NAMALWA (cell line): ENCODE measurements at regions not wholly inside any gene's neighbourhood (a gene's known extent, or its start where the extent isn't known, plus 50 kb on each side); places are given as distances from the start of the nearest gene placed in this dataset.

Experiments used
- DNase-seq: peaks from one replicate; pipeline ENCODE4 v3.0.0-alpha.2; 2015; ENCODE audit warnings: low spot score

DNA sequence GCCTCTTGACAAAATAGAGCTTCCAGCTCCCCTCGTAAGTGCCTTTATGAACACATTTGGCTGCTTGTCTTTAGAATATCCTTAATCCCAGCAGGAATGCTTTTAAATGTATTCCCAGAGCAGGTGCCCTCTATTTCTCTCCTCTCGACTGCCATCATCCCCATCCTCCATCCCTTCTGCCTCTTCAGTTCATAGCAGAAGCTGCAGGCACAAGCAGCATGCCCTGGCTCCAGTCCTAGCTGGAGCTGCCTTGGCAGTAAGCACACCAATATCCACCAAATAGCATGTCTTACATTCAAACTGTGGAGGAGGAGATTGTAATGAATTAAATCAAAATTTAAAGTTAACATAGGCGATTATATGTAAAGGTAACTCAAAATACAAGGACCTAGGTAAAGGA is 891.3 kb upstream of the SLC39A10 start:
- no peak for DNase-seq

- no peak for DNase-seq
Measured at GRCh38 chr2:194750926-194751325, 906.1 kb upstream of the SLC39A10 start.

GRCh38 chr2:194745557-194746146 is 911.4 kb upstream of the SLC39A10 start:
- no peak for DNase-seq

- DNase-seq: no peak
Measured at GRCh38 chr2:194742706-194743105, 914.3 kb upstream of the SLC39A10 start.

DNA sequence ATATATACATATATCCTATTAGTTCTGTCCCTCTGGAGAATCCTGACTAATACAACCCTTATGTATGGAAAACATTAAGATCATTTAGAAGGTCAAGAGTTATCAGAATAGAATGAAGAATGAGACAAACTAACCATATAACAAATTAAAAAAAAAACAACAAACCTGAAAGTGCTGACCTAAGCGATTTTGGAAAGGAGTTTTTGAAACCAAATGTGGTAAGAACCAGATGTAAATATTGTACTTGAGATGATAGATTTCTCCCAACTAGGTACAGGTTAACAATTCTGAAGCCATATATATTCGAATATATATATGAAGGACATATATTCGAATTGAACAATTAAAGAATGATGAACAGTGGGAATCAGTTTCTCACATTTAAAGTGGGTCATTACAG is 917.8 kb upstream of the SLC39A10 start:
- DNase-seq: no peak

DNA sequence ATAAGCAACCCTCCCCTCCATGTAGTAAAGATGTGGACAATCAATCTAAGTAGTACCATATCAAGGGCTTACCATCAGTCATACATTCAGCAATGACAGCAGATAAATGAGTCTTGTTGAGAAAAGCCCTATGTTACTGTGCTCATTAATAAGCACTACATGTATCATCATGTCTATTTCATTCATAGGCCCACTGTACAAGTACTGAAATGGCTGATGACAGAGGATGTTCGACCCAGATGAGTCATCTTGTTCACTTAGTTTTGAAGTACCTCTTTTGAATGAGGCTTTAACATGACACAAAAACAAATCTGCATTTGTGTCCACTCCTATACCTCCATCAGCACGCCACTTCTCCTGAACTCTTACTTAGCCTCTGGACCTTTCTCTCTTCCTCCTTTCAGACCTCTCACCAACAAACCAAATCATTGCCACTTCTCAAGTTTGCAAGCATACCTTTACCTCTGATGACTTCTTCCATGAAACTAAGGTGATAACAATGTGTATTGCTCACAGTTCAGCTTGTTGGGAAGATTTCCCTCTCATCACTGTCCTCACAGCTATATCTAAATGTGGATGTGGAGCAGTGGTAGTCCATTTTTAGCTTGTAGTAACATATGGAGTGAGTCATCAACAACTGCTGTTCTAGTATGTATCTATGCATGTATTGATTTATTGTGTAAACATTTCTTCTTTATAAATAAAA is 921.0 kb upstream of the SLC39A10 start:
- DNase-seq: no peak

DNA sequence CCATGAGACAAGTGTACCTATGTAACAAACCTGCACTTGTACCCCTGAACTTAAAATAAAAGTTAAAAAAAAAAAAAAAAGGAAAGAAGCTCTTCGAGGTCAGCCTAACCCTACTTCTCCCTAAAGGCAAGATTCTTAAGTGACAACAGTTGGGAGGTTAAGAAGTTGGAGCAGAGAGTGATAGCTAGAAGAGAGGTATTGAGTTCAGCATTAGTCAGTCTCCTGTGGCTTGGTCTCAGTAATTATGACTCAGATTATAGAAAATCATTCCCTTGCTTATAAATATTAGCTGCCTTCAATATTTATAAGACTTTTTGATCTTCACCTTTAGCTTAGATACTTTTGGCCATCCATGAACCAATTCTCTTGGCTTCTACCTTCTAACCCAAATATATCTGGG is 926.8 kb upstream of the SLC39A10 start:
- DNase-seq: no peak

DNA sequence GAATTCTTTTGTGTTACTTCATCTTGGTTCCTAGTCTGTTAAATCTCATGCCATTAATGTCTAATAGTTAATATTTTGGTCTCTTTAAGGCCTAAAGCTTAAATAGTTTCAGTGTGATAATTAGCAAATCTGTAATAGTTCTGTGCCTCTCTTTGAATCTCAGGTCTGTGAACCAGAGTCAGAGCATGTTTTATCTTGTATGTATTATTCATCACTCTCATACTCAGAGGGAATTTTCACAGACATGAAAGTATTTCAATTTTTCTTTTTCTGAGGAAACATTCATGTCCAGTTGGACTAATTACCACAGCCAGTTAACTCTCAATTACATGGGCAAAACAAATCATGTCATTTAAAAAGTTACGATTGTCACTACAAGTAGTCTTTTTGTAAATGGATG is 931.9 kb upstream of the SLC39A10 start:
- no peak for DNase-seq

GRCh38 chr2:194723446-194723845 is 933.6 kb upstream of the SLC39A10 start:
- no peak for DNase-seq

GRCh38 chr2:194721227-194721626 is 935.8 kb upstream of the SLC39A10 start:
- DNase-seq: no peak

- DNase-seq: no peak
Measured at GRCh38 chr2:194720462-194720861, 936.6 kb upstream of the SLC39A10 start.

DNA sequence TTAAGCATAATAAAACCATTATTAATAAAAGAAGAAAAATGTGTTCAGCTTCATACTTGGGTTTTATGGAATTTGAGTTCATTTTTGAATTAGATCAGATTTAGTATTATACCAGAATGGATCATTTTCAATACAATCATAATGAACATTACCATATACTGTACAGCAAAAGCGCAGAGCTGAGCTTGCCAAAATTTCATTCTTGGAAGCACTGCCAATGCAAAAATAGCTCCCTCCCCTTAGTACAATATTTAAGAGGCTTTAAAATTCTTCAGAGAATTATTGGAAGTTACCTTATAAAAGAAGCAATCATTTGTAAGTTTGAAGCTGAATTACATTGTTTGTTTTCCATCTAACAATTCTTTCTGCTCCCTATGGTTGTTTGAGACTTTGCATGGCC is 938.1 kb upstream of the SLC39A10 start:
- no peak for DNase-seq

GRCh38 chr2:194714541-194714940 is 942.5 kb upstream of the SLC39A10 start:
- no peak for DNase-seq

- DNase-seq: no peak
Measured at GRCh38 chr2:194709840-194710239, 947.2 kb upstream of the SLC39A10 start.

- no peak for DNase-seq
Measured at GRCh38 chr2:194706179-194706578, 950.8 kb upstream of the SLC39A10 start.

DNA sequence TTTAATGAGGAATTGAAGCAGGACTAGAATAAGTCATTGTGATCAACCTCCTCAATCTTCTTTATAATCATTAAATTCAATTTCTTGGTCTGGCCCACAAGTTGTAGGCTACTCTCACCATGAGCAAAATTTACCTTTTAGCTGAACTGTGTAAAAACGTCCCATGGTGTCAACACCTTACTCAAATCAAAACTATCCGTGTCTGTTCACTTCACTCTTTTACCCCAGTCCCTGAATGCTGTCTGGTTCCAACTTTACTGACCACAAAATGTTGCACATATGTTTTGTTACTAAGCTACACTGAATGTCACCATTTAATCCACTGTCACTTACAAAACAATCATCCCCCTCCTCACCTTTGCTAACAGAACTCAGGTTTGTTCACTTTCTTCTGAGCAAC is 951.6 kb upstream of the SLC39A10 start:
- DNase-seq: no peak

DNA sequence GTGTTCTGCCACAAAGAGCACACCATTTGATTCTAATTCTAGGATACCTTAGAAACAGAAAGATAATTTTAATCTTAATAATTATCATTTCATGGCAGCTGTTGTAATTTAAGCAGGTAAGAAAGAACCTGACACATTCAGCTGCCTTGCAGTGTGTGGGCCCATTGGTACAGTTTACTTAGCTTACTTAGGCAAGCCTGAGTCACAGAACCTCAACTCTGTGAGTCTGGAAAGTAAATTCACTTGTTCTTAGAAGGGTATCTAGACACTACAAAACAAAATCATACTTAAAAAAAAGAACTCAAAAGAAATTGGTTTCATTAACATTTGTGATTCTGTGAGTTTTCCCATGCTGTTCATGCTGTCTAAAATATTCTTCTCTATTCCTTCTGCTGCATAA is 956.3 kb upstream of the SLC39A10 start:
- no peak for DNase-seq

DNA sequence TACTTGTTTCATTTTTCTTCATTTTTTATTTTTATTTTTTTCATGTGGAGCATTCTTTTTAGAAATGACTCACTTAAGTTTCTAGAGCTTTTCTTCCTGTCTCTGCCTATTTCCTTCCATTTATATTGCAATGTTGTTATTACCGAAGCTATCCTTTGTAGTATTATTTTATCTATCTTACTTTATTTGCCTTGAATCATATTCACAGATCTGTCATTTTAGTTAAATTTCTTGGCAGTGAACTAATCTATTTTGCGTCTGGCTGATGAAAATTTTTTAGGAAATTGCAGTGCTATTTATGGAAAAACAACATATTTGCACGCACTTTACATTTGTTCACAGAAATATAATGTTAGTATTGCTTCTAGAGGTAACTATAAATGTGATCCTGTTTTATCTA is 956.9 kb upstream of the SLC39A10 start:
- no peak for DNase-seq

DNA sequence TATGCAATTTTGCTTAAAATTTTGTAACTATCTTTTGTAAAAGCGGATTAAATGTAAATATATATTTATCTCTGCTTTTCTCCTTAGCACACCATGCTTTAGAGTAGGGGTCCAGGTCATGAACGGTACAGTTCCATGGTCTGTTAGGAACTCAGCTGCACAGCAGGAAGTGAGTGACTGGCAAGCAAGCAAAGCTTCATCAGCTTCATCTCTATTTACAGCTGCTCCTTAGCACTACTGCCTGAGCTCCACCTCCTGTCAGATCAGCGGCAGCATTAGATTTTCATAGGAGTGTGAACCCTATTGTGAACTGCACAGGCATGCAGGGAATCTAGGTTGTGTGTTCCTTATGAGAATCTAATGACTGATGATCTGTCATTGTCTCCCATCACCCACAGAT is 959.0 kb upstream of the SLC39A10 start:
- no peak for DNase-seq

DNA sequence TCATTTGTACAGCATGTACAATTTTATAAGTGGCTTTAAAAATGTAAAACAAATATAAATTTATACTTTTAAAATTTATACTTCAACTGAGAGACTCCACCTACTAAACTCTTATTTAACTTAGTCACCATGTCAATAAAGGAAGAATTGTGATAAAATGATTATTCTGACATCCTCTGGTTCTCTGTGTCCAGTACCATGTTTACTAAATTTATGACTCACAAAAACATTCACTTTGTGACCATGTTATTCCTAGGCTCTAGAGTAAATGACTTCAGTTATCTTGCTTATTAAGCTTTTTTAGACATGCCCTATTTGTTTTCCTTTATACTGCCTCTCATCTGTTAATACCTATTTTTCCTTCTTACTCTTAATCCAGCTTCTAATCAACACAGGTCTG is 959.6 kb upstream of the SLC39A10 start:
- DNase-seq: no peak

DNA sequence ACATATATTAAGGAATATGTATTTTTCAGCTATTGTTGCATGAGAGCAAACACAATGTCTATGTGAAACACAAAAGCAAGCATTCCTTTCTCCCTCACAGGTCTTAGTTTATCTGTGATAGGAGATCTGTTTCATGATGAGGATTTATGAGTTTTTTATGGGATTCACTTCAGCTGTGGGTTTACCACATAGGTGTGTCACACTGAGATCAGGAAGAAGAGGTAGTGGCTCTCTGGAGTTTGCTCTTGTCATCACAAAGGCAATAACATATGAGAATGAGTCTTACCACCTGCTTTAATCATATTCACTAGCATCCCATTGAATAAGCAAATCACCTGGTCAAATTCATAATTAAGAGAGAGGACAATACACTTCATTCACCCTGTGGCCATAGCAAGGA is 960.3 kb upstream of the SLC39A10 start:
- no peak for DNase-seq

DNA sequence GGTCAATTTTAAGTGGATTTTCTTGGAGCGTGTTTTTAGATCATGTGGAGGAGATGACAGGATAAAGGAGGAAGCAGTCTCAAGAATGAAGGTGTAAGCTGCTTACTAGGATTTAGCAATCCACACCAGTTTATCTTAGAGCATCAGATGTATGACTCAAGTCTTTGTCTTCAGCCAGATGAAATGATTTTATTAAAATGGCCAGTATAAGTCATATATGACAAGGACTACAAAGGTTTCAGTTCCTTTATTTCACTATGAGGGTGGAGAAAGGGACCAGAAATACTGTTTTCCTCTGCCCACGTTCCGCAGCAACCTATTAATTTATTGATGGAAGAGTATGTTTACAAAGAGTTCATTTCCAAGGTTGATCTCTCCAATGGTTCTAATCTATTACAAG is 970.5 kb upstream of the SLC39A10 start:
- no peak for DNase-seq

- no peak for DNase-seq
Measured at GRCh38 chr2:194674043-194674442, 983.0 kb upstream of the SLC39A10 start.

DNA sequence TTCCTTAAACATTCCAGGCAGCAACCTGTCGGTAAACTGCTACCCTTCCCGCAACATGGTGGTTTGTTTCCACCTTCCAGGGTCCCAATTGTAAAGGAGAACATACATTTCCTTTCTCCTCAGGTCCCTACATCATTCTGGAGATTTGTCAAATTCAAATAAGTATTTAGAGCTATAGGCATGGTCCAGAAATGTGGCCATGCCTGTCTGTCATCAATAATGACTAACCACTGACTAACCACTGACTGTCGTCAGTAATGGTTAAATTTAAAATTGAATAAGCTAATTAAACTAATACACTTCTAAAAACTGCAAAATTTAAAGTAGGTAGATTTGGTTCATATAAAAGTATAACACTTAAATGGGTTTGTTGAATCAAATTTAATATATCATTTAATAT is 984.0 kb upstream of the SLC39A10 start:
- DNase-seq: no peak
